Kidney (tissue), 13 donors: ENCODE measurements at regions not wholly inside any gene's neighbourhood (a gene's known extent, or its start where the extent isn't known, plus 50 kb on each side); places are given as distances from the start of the nearest gene placed in this dataset.

Source experiments
- DNase-seq, 5 donors: peaks; one replicate each; pipeline ENCODE4 v3.0.0-alpha.2; 2013 to 2020
- FAIRE-seq: peaks from 2 replicates; lab custom pipeline; 2012; peaks lifted over from hg19 to GRCh38; lab: Jason Lieb, UNC
- H3K27ac ChIP-seq, 2 donors: one replicate each; pipeline ENCODE4 v1.7.0; 2013; ENCODE audit warnings: low read depth in 2 of 2, low read length in 2 of 2, inconsistent platforms in 1 of 2
- H3K27me3 ChIP-seq: one replicate; pipeline ENCODE4 v1.7.1; 2013; ENCODE audit warnings: low read length, inconsistent platforms; ENCODE audit not compliant: control insufficient read depth, insufficient read depth
- H3K36me3 ChIP-seq, 3 donors: one replicate each; pipeline versions ENCODE4 v1.7.0 to v1.7.1; 2013; ENCODE audit warnings: low read length in 3 of 3, control low read depth in 1 of 3, inconsistent platforms in 1 of 3; ENCODE audit not compliant: insufficient read depth in 3 of 3, control insufficient read depth in 2 of 3
- H3K4me1 ChIP-seq, 3 donors: one replicate each; pipeline versions ENCODE4 v1.7.0 to v1.7.1; 2013; ENCODE audit warnings: low read length in 3 of 3, inconsistent platforms in 1 of 3, low read depth in 1 of 3; ENCODE audit not compliant: control insufficient read depth in 2 of 3, insufficient read depth in 2 of 3
- H3K4me3 ChIP-seq, 3 donors: one replicate each; pipeline versions ENCODE4 v1.7.0 to v1.8.1; 2013; ENCODE audit warnings: low read length in 3 of 3, control low read depth in 1 of 3, inconsistent platforms in 1 of 3
- H3K9ac ChIP-seq, 3 donors: one replicate each; pipeline versions ENCODE4 v1.7.0 to v1.7.1; 2013; ENCODE audit warnings: low read length in 3 of 3, control low read depth in 1 of 3, inconsistent platforms in 1 of 3
- H3K9me3 ChIP-seq, 3 donors: one replicate each; pipeline versions ENCODE4 v1.7.0 to v1.7.1; 2013; ENCODE audit warnings: low read length in 3 of 3, control low read depth in 1 of 3, inconsistent platforms in 1 of 3; ENCODE audit not compliant: control insufficient read depth in 2 of 3, insufficient read depth in 1 of 3
- CTCF ChIP-seq: IDR thresholded peaks from 3 replicates; pipeline ENCODE4 v1.5.1; 2012; ENCODE audit warnings: mild to moderate bottlenecking, moderate library complexity, borderline replicate concordance; ENCODE audit not compliant: insufficient read depth; ENCODE audit errors: extremely low read depth
- intact Hi-C: fragments of 100-400 bp; cut with DNase I; formaldehyde crosslinking; loops from one replicate; pipeline ENCODE4 v1.11.1; 2022
- donor health status: control.
- donor health status: control.
- donor health status: control.
- donor health status: control.
- donor health status: control.
- donor health status: DM: yes; HTN: yes; CAD: no.
- donor health status: Normal renal cell carcinoma (clear cell type).

- intact Hi-C loops, result no loop called here
- H3K27ac ChIP-seq, result no peak overlapping the region
- no peaks in the 10 kb centered on the region for H3K36me3 ChIP-seq
- TF ChIP-seq CTCF, result no peak
- DNase-seq (no peak), FAIRE-seq (no peak)
- H3K4me1 ChIP-seq, result no peaks in the 10 kb centered on the region
- no peaks in the 10 kb centered on the region for H3K27me3 ChIP-seq
- H3K9me3 ChIP-seq, result no peaks in the 10 kb centered on the region
- no peak overlapping the region for H3K9ac ChIP-seq
- H3K4me3 ChIP-seq, result no peak overlapping the region
Observed at GRCh38 chr6:90719321-90720195, 132.7 kb upstream of the MAP3K7 start.

- DNase-seq, result peak in 3 of 5 donors; percentile 34 to 58 (median 54)
- FAIRE-seq, result no peak
- Histone ChIP-seq H3K4me3 (no peak overlapping the region), H3K36me3 (no peaks in the 10 kb centered on the region), H3K27me3 (no peaks in the 10 kb centered on the region), H3K4me1 (no peaks in the 10 kb centered on the region), H3K27ac (no peak overlapping the region), H3K9ac (no peak overlapping the region), H3K9me3 (no peaks in the 10 kb centered on the region)
- intact Hi-C loops, result no loop called here
- no peak for TF ChIP-seq CTCF
Observed at GRCh38 chr6:90716376-90716775, 129.5 kb upstream of the MAP3K7 start.

- DNase-seq (no peak), FAIRE-seq (no peak)
- no peaks in the 10 kb centered on the region for H3K27me3 ChIP-seq
- H3K9me3 ChIP-seq, result no peaks in the 10 kb centered on the region
- no peak overlapping the region for H3K9ac ChIP-seq
- TF ChIP-seq CTCF, result no peak
- intact Hi-C loops, result no loop called here
- no peaks in the 10 kb centered on the region for H3K36me3 ChIP-seq
- no peaks in the 10 kb centered on the region for H3K4me1 ChIP-seq
- H3K4me3 ChIP-seq, result no peak overlapping the region
- no peak overlapping the region for H3K27ac ChIP-seq
Observed at GRCh38 chr6:90715093-90715655, 128.3 kb upstream of the MAP3K7 start.
